H9 (cell line): ENCODE measurements at regions not wholly inside any gene's neighbourhood (a gene's known extent, or its start where the extent isn't known, plus 50 kb on each side); places are given as distances from the start of the nearest gene placed in this dataset.

ENCODE experiments used
- DNase-seq: peaks from one replicate; pipeline ENCODE4 v3.0.0-alpha.2; 2017
- H2AFZ ChIP-seq: one replicate; pipeline ENCODE4 v1.6.1; 2013; ENCODE audit warnings: mild to moderate bottlenecking, low read length, control low read depth, moderate library complexity
- H2AK5ac ChIP-seq: 2 replicates; pipeline ENCODE4 v1.6.1; 2013; ENCODE audit warnings: low read length, control low read depth, mixed read lengths; ENCODE audit not compliant: insufficient read length
- H2BK120ac ChIP-seq: one replicate; pipeline ENCODE4 v1.6.1; 2013; ENCODE audit warnings: low read depth, mild to moderate bottlenecking, low read length, control low read depth, inconsistent platforms; ENCODE audit not compliant: poor library complexity, severe bottlenecking
- H2BK12ac ChIP-seq: 2 replicates; pipeline ENCODE4 v1.6.1; 2013; ENCODE audit warnings: low read length, control low read depth, mixed read lengths, low read depth; ENCODE audit not compliant: insufficient read length
- H2BK15ac ChIP-seq: 2 replicates; pipeline ENCODE4 v1.6.1; 2013; ENCODE audit warnings: low read depth, low read length, control low read depth
- H2BK20ac ChIP-seq: one replicate; pipeline ENCODE4 v1.6.1; 2013; ENCODE audit warnings: low read depth, mild to moderate bottlenecking, low read length, control low read depth, inconsistent platforms; ENCODE audit not compliant: poor library complexity, severe bottlenecking
- H2BK5ac ChIP-seq: 2 replicates; pipeline ENCODE4 v1.6.1; 2013; ENCODE audit warnings: low read length, control low read depth, mixed read lengths; ENCODE audit not compliant: insufficient read length
- H3K14ac ChIP-seq: 2 replicates; pipeline ENCODE4 v1.6.1; 2013; ENCODE audit warnings: low read length, control low read depth; ENCODE audit not compliant: insufficient read depth
- H3K18ac ChIP-seq: 2 replicates; pipeline ENCODE4 v1.6.1; 2013; ENCODE audit warnings: low read depth, mild to moderate bottlenecking, mixed read lengths, low read length, control low read depth; ENCODE audit not compliant: insufficient read length
- H3K23ac ChIP-seq: 2 replicates; pipeline ENCODE4 v1.6.1; 2013; ENCODE audit warnings: low read length, control low read depth, mixed read lengths, low read depth; ENCODE audit not compliant: insufficient read length
- H3K23me2 ChIP-seq: 2 replicates; pipeline ENCODE4 v1.6.1; 2013; ENCODE audit warnings: low read depth, mild to moderate bottlenecking, mixed read lengths, low read length, control low read depth; ENCODE audit not compliant: insufficient read length, poor library complexity, severe bottlenecking
- H3K27ac ChIP-seq: 2 replicates; pipeline ENCODE4 v1.5.1; 2013; ENCODE audit warnings: low read length, control low read depth, mixed read lengths, low read depth; ENCODE audit not compliant: insufficient read length
- H3K27me3 ChIP-seq: 2 replicates; pipeline ENCODE4 v1.6.1; 2013; ENCODE audit warnings: low read length, control low read depth, inconsistent platforms; ENCODE audit not compliant: insufficient read depth
- H3K4ac ChIP-seq: 2 replicates; pipeline ENCODE4 v1.6.1; 2013; ENCODE audit warnings: low read depth, mild to moderate bottlenecking, control low read depth, inconsistent platforms, low read length, moderate library complexity
- H3K4me1 ChIP-seq: 2 replicates; pipeline ENCODE4 v1.6.1; 2013; ENCODE audit warnings: low read length, control low read depth, inconsistent platforms; ENCODE audit not compliant: insufficient read depth
- H3K4me2 ChIP-seq: 2 replicates; pipeline ENCODE4 v1.6.1; 2013; ENCODE audit warnings: low read length, control low read depth, mixed read lengths; ENCODE audit not compliant: insufficient read length, insufficient read depth
- H3K56ac ChIP-seq: 2 replicates; pipeline ENCODE4 v1.6.1; 2013; ENCODE audit warnings: low read depth, mild to moderate bottlenecking, mixed read lengths, low read length, control low read depth; ENCODE audit not compliant: insufficient read length
- H3K79me1 ChIP-seq: 2 replicates; pipeline ENCODE4 v1.6.1; 2013; ENCODE audit warnings: low read depth, mild to moderate bottlenecking, moderate library complexity, low read length, control low read depth, inconsistent platforms; ENCODE audit not compliant: insufficient read depth, poor library complexity, severe bottlenecking
- H3K79me2 ChIP-seq: 2 replicates; pipeline ENCODE4 v1.6.1; 2013; ENCODE audit warnings: low read length, control low read depth, inconsistent platforms; ENCODE audit not compliant: insufficient read depth
- H3K9ac ChIP-seq: 2 replicates; pipeline ENCODE4 v1.6.1; 2013; ENCODE audit warnings: low read length, control low read depth, mixed read lengths; ENCODE audit not compliant: insufficient read length; ENCODE audit errors: extremely low read depth
- H3K9me3 ChIP-seq: one replicate; pipeline ENCODE4 v1.6.1; 2013; ENCODE audit warnings: low read depth, low read length, inconsistent platforms; ENCODE audit not compliant: control insufficient read depth
- H3T11ph ChIP-seq: one replicate; pipeline ENCODE4 v1.6.1; 2013; ENCODE audit warnings: mild to moderate bottlenecking, low read length, control low read depth, inconsistent platforms
- H4K20me1 ChIP-seq: one replicate; pipeline ENCODE4 v1.6.1; 2013; ENCODE audit not compliant: control insufficient read depth, insufficient read length, insufficient read depth
- H4K5ac ChIP-seq: 2 replicates; pipeline ENCODE4 v1.6.1; 2013; ENCODE audit warnings: low read depth, mild to moderate bottlenecking, mixed read lengths, low read length, control low read depth; ENCODE audit not compliant: insufficient read length
- H4K8ac ChIP-seq: replicated peaks from 2 replicates; pipeline ENCODE4 v1.6.1; 2013; ENCODE audit warnings: low read length, control low read depth, mixed read lengths, low read depth; ENCODE audit not compliant: insufficient read length
- H4K91ac ChIP-seq: 2 replicates; pipeline ENCODE4 v1.6.1; 2013; ENCODE audit warnings: low read depth, mild to moderate bottlenecking, moderate library complexity, mixed read lengths, low read length, control low read depth; ENCODE audit not compliant: insufficient read length
- H3K27ac Mint-ChIP-seq, 3 experiments: 2 replicates in 2 of 3; 3 replicates in 1 of 3; pipeline ENCODE4 v1.8.0; 2020 to 2021; ENCODE audit warnings: mixed read lengths in 3 of 3, mild to moderate bottlenecking in 1 of 3, moderate library complexity in 1 of 3
- H3K27me3 Mint-ChIP-seq: 2 replicates; pipeline ENCODE4 v1.8.0; 2021; ENCODE audit warnings: low read depth, mild to moderate bottlenecking, moderate library complexity, mixed read lengths
- H3K36me3 Mint-ChIP-seq, 3 experiments: 2 replicates in 2 of 3; 3 replicates in 1 of 3; pipeline ENCODE4 v1.8.0; 2020 to 2021; ENCODE audit warnings: low read depth in 3 of 3, mixed read lengths in 3 of 3; ENCODE audit not compliant: insufficient read depth in 1 of 3
- H3K4me1 Mint-ChIP-seq, 2 experiments: 2 replicates each; pipeline ENCODE4 v1.8.0; 2020; ENCODE audit warnings: mixed read lengths in 2 of 2
- H3K4me3 Mint-ChIP-seq, 2 experiments: 2 replicates in 1 of 2; 3 replicates in 1 of 2; pipeline ENCODE4 v1.8.0; 2020 to 2021; ENCODE audit warnings: mild to moderate bottlenecking in 2 of 2, mixed read lengths in 2 of 2, moderate library complexity in 1 of 2
- H3K9me3 Mint-ChIP-seq, 2 experiments: 2 replicates in 1 of 2; 3 replicates in 1 of 2; pipeline ENCODE4 v1.8.0; 2020; ENCODE audit warnings: mild to moderate bottlenecking in 2 of 2, mixed read lengths in 2 of 2, moderate library complexity in 1 of 2
- WGBS: extraction: QIAGEN DNeasy Blood & Tissue Kit; methylation state at CpG from one replicate; pipeline ENCODE4 v1.1.7; 2013; ENCODE audit warnings: missing lambda C conversion rate, low lambda C conversion rate, mixed read lengths; ENCODE audit not compliant: insufficient read length; ENCODE audit errors: extremely low coverage; 5-methylcytosine and 5-hydroxymethylcytosine counted together
- TF ChIP-seq, protein P1 (sequence below): fragments of 200-600 bp; sonication (generic); conservative IDR thresholded peaks from 3 replicates; pipeline ENCODE4 v1.8.0; 2021; ENCODE audit warnings: antibody characterized with exemption, mild to moderate bottlenecking

DNA sequence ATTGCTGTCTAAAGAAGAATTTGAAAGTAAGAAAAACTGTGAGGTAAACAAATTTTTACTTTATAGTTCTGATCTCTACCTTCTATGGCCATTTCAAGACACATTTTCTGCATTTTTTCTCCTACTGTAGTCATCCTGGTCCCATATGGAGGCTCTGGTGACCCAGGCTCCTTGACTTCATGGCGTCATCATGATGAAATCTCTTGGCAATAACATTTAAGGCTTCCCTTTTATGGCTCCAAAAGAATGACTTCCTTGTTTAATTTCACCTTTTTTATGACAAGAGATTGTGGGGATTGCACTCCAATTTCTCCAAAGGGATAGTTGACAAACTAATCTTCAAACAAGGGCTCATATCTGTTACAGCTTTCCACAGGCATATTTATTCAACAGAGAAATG lies 143.0 kb upstream of the SCN7A start:
- Histone ChIP-seq H4K8ac (no peak overlapping the region), H3K9ac (no peak overlapping the region), H3T11ph (no peak overlapping the region), H2BK20ac (no peak overlapping the region), H3K14ac (no peak overlapping the region), H3K79me2 (no peaks in the 10 kb centered on the region), H2BK5ac (no peak overlapping the region), H2AFZ (no peak overlapping the region), H3K23ac (no peak overlapping the region), H3K4ac (no peak overlapping the region), H2BK15ac (no peak overlapping the region), H3K9me3 (no peaks in the 10 kb centered on the region), H3K79me1 (no peaks in the 10 kb centered on the region), H2BK12ac (no peak overlapping the region), H2BK120ac (no peak overlapping the region), H4K20me1 (no peaks in the 10 kb centered on the region), H4K91ac (no peak overlapping the region), H3K18ac (no peak overlapping the region), H3K56ac (no peak overlapping the region), H3K27me3 (no peaks in the 10 kb centered on the region), H3K4me1 (no peaks in the 10 kb centered on the region), H4K5ac (no peak overlapping the region), H3K27ac (no peak overlapping the region), H2AK5ac (no peak overlapping the region), H3K23me2 (no peaks in the 10 kb centered on the region), H3K4me2 (no peak overlapping the region)
- Mint-ChIP-seq H3K36me3 (peaks cover 0 to 3% (median 0%) of the 10 kb centered on the region in 3 experiments; a peak in 3 of 7 replicates), H3K4me3 (no peak overlapping the region), H3K27ac (no peak overlapping the region), H3K4me1 (peaks cover 13% of the 10 kb centered on the region in 2 experiments), H3K27me3 (no peaks in the 10 kb centered on the region), H3K9me3 (peaks cover 4 to 5% of the 10 kb centered on the region in 2 experiments; a peak in 3 of 5 replicates)
- no CpG with 5 or more reads among the region's 1 CpG for WGBS
- no peak for DNase-seq
- TF ChIP-seq, protein P1, sequence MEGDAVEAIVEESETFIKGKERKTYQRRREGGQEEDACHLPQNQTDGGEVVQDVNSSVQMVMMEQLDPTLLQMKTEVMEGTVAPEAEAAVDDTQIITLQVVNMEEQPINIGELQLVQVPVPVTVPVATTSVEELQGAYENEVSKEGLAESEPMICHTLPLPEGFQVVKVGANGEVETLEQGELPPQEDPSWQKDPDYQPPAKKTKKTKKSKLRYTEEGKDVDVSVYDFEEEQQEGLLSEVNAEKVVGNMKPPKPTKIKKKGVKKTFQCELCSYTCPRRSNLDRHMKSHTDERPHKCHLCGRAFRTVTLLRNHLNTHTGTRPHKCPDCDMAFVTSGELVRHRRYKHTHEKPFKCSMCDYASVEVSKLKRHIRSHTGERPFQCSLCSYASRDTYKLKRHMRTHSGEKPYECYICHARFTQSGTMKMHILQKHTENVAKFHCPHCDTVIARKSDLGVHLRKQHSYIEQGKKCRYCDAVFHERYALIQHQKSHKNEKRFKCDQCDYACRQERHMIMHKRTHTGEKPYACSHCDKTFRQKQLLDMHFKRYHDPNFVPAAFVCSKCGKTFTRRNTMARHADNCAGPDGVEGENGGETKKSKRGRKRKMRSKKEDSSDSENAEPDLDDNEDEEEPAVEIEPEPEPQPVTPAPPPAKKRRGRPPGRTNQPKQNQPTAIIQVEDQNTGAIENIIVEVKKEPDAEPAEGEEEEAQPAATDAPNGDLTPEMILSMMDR, result no peak
